Activated B cell treated with CpG ODN at 0.5 μM for 24 hours (primary cell): ENCODE measurements at regions not wholly inside any gene's neighbourhood (a gene's known extent, or its start where the extent isn't known, plus 50 kb on each side); places are given as distances from the start of the nearest gene placed in this dataset.

Source experiments
- ATAC-seq: fragments of 200-7000 bp; cut with Tn5 transposase; one replicate; pipeline ENCODE4 v1.10.0; 2021; ENCODE audit warnings: low read depth, mild to moderate bottlenecking, moderate library complexity
- CTCF ChIA-PET: fragments of 350-600 bp; sonication (Branson Sonifier 250); formaldehyde crosslinking; loops from one replicate; lab custom pipeline; 2021; ENCODE audit warnings: antibody characterized with exemption; lab: Charles Lee
- POLR2A ChIA-PET: fragments of 350-600 bp; sonication (Branson Sonifier 250); formaldehyde crosslinking; loops from one replicate; lab custom pipeline; 2021; ENCODE audit warnings: antibody characterized with exemption; lab: Charles Lee
- DNase-seq: peaks from one replicate; pipeline ENCODE4 v3.0.0; 2022
- H3K27ac Mint-ChIP-seq: one replicate; pipeline ENCODE4 v1.8.0; 2020; ENCODE audit warnings: mixed read lengths
- H3K27me3 Mint-ChIP-seq: one replicate; pipeline ENCODE4 v1.8.0; 2021; ENCODE audit warnings: mixed read lengths
- H3K36me3 Mint-ChIP-seq: one replicate; pipeline ENCODE4 v1.8.0; 2021; ENCODE audit warnings: low read depth, mixed read lengths
- H3K4me1 Mint-ChIP-seq: one replicate; pipeline ENCODE4 v1.8.0; 2021; ENCODE audit warnings: mixed read lengths
- H3K4me3 Mint-ChIP-seq: one replicate; pipeline ENCODE4 v1.8.0; 2020; ENCODE audit warnings: mild to moderate bottlenecking, mixed read lengths
- H3K9me3 Mint-ChIP-seq: one replicate; pipeline ENCODE4 v1.8.0; 2020; ENCODE audit warnings: mixed read lengths
- CTCF ChIP-seq: fragments of 200-600 bp; IDR thresholded peaks from one replicate; pipeline ENCODE4 v1.8.0; 2022; ENCODE audit warnings: antibody characterized with exemption, mild to moderate bottlenecking
- intact Hi-C: fragments of 100-400 bp; cut with micrococcal nuclease; formaldehyde crosslinking; loops from one replicate; pipeline ENCODE4 v1.15.1; 2024

DNA sequence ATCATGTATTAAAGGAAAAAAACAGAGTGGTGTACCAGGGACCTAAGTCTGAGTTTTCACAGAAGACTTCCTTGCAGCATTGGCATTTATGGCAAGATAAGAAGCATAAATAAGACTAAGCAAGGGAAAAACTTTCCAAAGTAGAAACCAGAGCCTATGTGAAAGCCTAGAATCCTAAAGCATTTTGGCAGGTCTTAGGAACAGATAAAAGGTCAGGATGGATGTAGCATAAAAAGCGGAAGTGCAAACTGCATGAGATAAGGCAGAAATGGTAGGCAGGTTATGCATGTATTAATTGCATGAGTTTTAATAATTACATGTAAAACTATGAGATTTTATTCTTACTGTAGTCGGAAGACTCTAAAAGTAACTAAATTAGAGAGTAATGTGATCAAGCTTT lies 596.5 kb downstream of the SUCLG1 start:
- Mint-ChIP-seq H3K9me3 (peaks cover 7% of the 10 kb centered on the region), H3K36me3 (no peaks in the 10 kb centered on the region), H3K4me1 (no peaks in the 10 kb centered on the region), H3K27me3 (no peaks in the 10 kb centered on the region), H3K4me3 (no peak overlapping the region), H3K27ac (no peak overlapping the region)
- ATAC-seq, result no peak
- no peak for TF ChIP-seq CTCF
- ChIA-PET CTCF (no interaction called here), POLR2A (no interaction called here)
- intact Hi-C loops, result no loop called here
- DNase-seq, result no peak

GRCh38 chr2:83860320-83860719 lies 598.8 kb downstream of the SUCLG1 start:
- Mint-ChIP-seq H3K27ac (no peak overlapping the region), H3K9me3 (peaks cover 4% of the 10 kb centered on the region), H3K36me3 (no peaks in the 10 kb centered on the region), H3K4me1 (no peaks in the 10 kb centered on the region), H3K4me3 (no peak overlapping the region), H3K27me3 (no peaks in the 10 kb centered on the region)
- intact Hi-C loops, result no loop called here
- CTCF ChIA-PET, result no interaction called here
- no peak for TF ChIP-seq CTCF
- ATAC-seq (no peak), DNase-seq (no peak)
- POLR2A ChIA-PET, result no interaction called here

- DNase-seq, result no peak
- TF ChIP-seq CTCF, result no peak
- Mint-ChIP-seq H3K27me3 (no peaks in the 10 kb centered on the region), H3K27ac (no peak overlapping the region), H3K9me3 (peaks cover 4% of the 10 kb centered on the region), H3K4me3 (no peak overlapping the region), H3K36me3 (no peaks in the 10 kb centered on the region), H3K4me1 (no peaks in the 10 kb centered on the region)
- CTCF ChIA-PET, result no interaction called here
- intact Hi-C loops, result no loop called here
- no peak for ATAC-seq
- POLR2A ChIA-PET, result no interaction called here
Observed at GRCh38 chr2:83859553-83859952, 599.5 kb downstream of the SUCLG1 start.

GRCh38 chr2:83851066-83851465 lies 608.0 kb downstream of the SUCLG1 start:
- no peaks in the 10 kb centered on the region for H3K36me3 Mint-ChIP-seq
- ATAC-seq, result no peak
- POLR2A ChIA-PET, result no interaction called here
- peaks cover 3% of the 10 kb centered on the region for H3K9me3 Mint-ChIP-seq
- H3K27me3 Mint-ChIP-seq, result no peaks in the 10 kb centered on the region
- CTCF ChIA-PET, result no interaction called here
- TF ChIP-seq CTCF, result no peak
- intact Hi-C loops, result no loop called here
- no peak for DNase-seq
- no peaks in the 10 kb centered on the region for H3K4me1 Mint-ChIP-seq
- no peak overlapping the region for H3K27ac Mint-ChIP-seq
- H3K4me3 Mint-ChIP-seq, result no peak overlapping the region

DNA sequence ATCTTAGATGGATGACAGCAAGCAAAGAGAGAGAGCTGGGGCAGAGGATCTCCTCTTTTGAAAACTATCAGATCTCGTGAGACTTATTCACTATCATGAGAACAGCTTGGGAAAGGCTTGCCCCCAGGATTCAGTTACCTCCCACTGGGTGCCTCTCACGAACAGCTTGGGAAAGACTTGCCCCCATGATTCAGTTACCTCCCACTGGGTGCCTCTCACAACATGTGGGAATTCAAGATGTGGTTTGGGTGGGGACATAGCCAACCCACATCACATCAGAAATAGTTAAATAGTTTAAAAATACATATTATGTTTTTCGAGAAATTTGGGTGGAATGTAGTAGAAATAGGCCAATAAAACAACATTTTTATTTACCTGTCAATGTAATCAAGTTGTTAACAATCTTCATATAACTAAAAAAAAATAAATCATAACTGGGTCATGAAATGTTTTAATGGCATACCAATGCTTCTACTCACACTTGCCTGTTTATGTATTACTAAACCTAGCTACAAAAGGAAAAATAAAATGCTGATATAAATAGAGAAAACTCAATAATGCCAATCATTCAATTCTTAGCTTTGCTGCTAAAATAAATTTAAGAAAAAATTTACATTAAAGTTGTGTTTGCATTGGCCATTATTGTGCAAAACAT lies 608.9 kb downstream of the SUCLG1 start:
- H3K4me1 Mint-ChIP-seq, result no peaks in the 10 kb centered on the region
- no peak overlapping the region for H3K4me3 Mint-ChIP-seq
- no peak for DNase-seq
- no peak overlapping the region for H3K27ac Mint-ChIP-seq
- no peak for TF ChIP-seq CTCF
- no peaks in the 10 kb centered on the region for H3K27me3 Mint-ChIP-seq
- CTCF ChIA-PET, result no interaction called here
- intact Hi-C loops, result no loop called here
- no peaks in the 10 kb centered on the region for H3K36me3 Mint-ChIP-seq
- POLR2A ChIA-PET, result no interaction called here
- no peak for ATAC-seq
- H3K9me3 Mint-ChIP-seq, result peaks cover 3% of the 10 kb centered on the region
